Heart right ventricle (tissue), 16 donors: ENCODE measurements at regions not wholly inside any gene's neighbourhood (a gene's known extent, or its start where the extent isn't known, plus 50 kb on each side); places are given as distances from the start of the nearest gene placed in this dataset.

Source experiments
- ATAC-seq, 8 donors: fragments of 200-7000 bp; cut with Tn5 transposase; one replicate each; pipeline ENCODE4 v1.9.1; 2020; ENCODE audit warnings: mild to moderate bottlenecking in 8 of 8, moderate library complexity in 8 of 8, moderate number of reproducible peaks in 1 of 8
- DNase-seq, 2 donors: peaks; one replicate each; pipeline ENCODE4 v3.0.0-alpha.2; 2020
- H3K27ac ChIP-seq, 10 donors: fragments of 200-600 bp; sonication (generic) in 2 of 10; one replicate each; pipeline versions ENCODE4 v1.5.0 to v1.8.0; 2020 to 2022; ENCODE audit warnings: mild to moderate bottlenecking in 3 of 10
- H3K27me3 ChIP-seq, 7 donors: fragments of 200-600 bp; one replicate each; pipeline ENCODE4 v1.8.0; 2021 to 2022; ENCODE audit warnings: mild to moderate bottlenecking in 2 of 7
- H3K36me3 ChIP-seq, 9 donors: fragments of 200-600 bp; sonication (generic) in 1 of 9; one replicate each; pipeline versions ENCODE4 v1.5.0 to v1.8.0; 2020 to 2022; ENCODE audit warnings: mild to moderate bottlenecking in 2 of 9
- H3K4me1 ChIP-seq, 9 donors: fragments of 200-600 bp; sonication (generic) in 1 of 9; one replicate each; pipeline versions ENCODE4 v1.5.0 to v1.8.0; 2020 to 2022; ENCODE audit warnings: mild to moderate bottlenecking in 4 of 9
- H3K4me3 ChIP-seq, 10 donors: fragments of 200-600 bp; sonication (generic) in 2 of 10; one replicate each; pipeline versions ENCODE4 v1.5.0 to v1.8.0; 2020 to 2022; ENCODE audit warnings: mild to moderate bottlenecking in 7 of 10, moderate library complexity in 2 of 10
- H3K9me3 ChIP-seq, 11 donors: fragments of 200-600 bp in 10 of 11; sonication (generic) in 2 of 11; one replicate each; pipeline versions ENCODE4 v1.5.0 to v1.8.0; 2013 to 2022; ENCODE audit warnings: mild to moderate bottlenecking in 2 of 11, control low read depth in 1 of 11, moderate library complexity in 1 of 11
- WGBS, 2 donors: extraction: QIAGEN DNeasy Blood & Tissue Kit; methylation state at CpG; one replicate each; pipeline ENCODE4 v1.1.7; 2013; ENCODE audit warnings: inconsistent platforms in 1 of 2; 5-methylcytosine and 5-hydroxymethylcytosine counted together
- intact Hi-C, 10 donors: fragments of 100-400 bp; cut with DNase I; formaldehyde crosslinking; loops; one replicate each; pipeline versions ENCODE4 v1.11.1 to v1.14.2; 2022
- TF ChIP-seq, protein P1 (sequence below), 9 donors: fragments of 200-600 bp; sonication (generic) in 2 of 9; IDR thresholded peaks; one replicate each; pipeline versions ENCODE4 v1.5.0 to v1.8.0; 2021 to 2022; ENCODE audit warnings: antibody characterized with exemption in 9 of 9, mild to moderate bottlenecking in 5 of 9, moderate library complexity in 1 of 9
- donor health status: Arrhythmogenic right ventricular cardiomyopathy.
- donor health status: ischemic (EF 13 %, LVEDD 7.1; RV severe dilation, severe dysfunction).
- donor health status: healthy with polysubstance abuse.
- donor health status: DM: no; HTN: yes; CAD: no.
- donor health status: DM: no; HTN: no; CAD: no.
- donor health status: ischemic (EF 25% LVEDD 6.9; RV normal size, moderate dysfunction).
- donor health status: ischemic (EF 25% LVEDD 5.7; RV mildly dilated, moderate dysfunction).
- donor health status: healthy.
- donor health status: DM: yes; HTN: yes; CAD: no.
- donor health status: Ischemic cardiomyopathy.
- donor health status: ischemic (EF 35%, LVEDD 5.7; RV mildly dilated, moderate dysfunction).
- donor health status: nonischemic (EF 11% LVEDD 7.7; RV severe dilation, severe dysfunction).
- donor health status: DM: yes; HTN: yes; CAD: no.
- donor health status: PGD.
- donor health status: ischemic (EF 29% LVEDD 5.4; RV normal size, mild dysfunction).
- donor health status: nonischemic (EF 23%, LVEDD 6.1; RV moderate dilation, normal function).

DNA sequence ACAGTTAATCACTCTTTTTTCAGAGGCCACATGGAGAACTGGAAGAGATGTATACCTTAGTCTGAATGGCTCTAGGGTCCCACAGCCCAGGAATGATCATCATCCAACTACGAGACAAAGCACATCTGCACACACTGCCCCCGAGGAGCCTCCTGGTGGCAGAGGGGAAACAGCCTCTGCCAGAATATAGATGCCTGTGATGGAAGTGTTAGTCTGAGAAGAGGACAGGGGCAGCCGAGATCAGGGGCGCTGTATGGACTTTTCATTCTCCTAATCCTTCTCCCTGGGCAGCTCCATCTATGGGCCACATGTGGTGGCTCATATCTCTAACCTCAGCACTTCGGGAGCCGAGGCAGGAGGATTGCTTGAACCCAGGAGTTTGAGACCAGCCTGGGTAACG is 82.8 kb upstream of the CAPRIN2 start:
- WGBS, 2 donors, result 66 to 71% methylated on average over 7 of the region's 7 CpGs
- TF ChIP-seq, protein P1, sequence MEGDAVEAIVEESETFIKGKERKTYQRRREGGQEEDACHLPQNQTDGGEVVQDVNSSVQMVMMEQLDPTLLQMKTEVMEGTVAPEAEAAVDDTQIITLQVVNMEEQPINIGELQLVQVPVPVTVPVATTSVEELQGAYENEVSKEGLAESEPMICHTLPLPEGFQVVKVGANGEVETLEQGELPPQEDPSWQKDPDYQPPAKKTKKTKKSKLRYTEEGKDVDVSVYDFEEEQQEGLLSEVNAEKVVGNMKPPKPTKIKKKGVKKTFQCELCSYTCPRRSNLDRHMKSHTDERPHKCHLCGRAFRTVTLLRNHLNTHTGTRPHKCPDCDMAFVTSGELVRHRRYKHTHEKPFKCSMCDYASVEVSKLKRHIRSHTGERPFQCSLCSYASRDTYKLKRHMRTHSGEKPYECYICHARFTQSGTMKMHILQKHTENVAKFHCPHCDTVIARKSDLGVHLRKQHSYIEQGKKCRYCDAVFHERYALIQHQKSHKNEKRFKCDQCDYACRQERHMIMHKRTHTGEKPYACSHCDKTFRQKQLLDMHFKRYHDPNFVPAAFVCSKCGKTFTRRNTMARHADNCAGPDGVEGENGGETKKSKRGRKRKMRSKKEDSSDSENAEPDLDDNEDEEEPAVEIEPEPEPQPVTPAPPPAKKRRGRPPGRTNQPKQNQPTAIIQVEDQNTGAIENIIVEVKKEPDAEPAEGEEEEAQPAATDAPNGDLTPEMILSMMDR (IDR thresholded peaks at IDR 0.05), result no peak
- DNase-seq (no peak), ATAC-seq (no peak)
- intact Hi-C loops, result no loop called here
- H3K4me3 ChIP-seq, result no peak overlapping the region
- no peaks in the 10 kb centered on the region for H3K4me1 ChIP-seq
- no peaks in the 10 kb centered on the region for H3K36me3 ChIP-seq
- no peak overlapping the region for H3K27ac ChIP-seq
- peaks cover 0 to 51% (median 12%) of the 10 kb centered on the region in 7 donors for H3K27me3 ChIP-seq
- H3K9me3 ChIP-seq, result no peaks in the 10 kb centered on the region

DNA sequence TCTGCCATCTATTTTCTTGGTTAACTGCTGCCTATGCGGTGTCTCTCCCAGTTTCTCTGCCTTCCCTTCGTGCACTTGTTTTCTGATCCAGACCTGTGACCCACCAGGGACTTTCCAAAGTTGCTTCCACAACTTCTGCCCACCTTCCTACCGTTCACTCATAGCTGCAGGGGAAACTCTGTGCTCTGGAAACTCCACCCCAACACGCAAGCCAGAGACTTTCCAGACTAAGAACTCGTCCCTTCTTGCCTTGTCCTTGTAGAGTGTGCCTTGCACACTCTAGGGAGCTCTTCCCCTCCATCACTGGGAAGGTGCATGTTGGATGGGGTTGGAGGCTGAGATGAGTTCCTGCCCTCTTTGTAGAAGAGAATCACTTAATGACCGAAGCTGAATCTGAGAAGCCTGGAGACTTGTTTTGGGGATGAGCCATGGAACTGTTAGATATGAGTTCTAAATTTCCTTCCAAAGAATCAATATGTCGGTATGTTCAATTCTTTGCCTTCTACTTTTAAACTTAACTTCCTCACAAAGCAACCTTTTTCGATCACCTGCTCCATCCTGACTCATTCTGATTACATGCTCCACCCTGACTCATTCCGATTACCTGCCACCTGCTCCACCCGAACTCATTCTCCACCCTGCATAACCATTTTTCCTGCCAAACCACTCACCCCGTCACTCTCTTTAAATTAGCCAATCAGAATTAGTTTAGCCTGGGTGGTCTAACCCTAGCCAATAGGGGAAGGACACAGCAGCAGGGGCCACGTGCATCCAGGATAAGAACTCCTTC is 82.1 kb upstream of the CAPRIN2 start:
- peaks cover 0 to 51% (median 12%) of the 10 kb centered on the region in 7 donors for H3K27me3 ChIP-seq
- no peak for DNase-seq

DNA sequence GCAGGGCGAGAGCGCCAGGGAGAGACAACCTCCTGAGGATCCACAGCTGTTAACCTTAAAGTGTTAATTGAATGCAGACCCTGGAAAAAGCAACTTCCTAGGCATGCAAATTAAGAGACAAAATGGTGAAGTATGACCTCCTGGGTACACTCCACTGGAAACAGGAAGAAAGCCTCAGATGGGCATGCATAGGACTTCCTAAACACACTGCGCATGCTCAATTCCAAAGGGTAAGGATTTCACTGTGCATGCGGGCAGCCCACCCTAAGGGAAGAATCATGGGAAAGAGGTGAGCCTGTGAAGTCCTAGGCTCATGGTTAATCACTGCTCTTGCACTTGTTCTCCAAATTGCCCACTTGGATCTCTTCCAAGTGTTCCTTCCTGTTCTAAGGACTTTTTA is 80.5 kb upstream of the CAPRIN2 start:
- H3K9me3 ChIP-seq, result no peaks in the 10 kb centered on the region
- ATAC-seq (no peak), DNase-seq (no peak)
- intact Hi-C loops, result no loop called here
- H3K4me1 ChIP-seq, result no peaks in the 10 kb centered on the region
- no peaks in the 10 kb centered on the region for H3K36me3 ChIP-seq
- H3K27me3 ChIP-seq, result peaks cover 0 to 54% (median 12%) of the 10 kb centered on the region in 7 donors
- H3K27ac ChIP-seq, result no peak overlapping the region
- WGBS, 2 donors, result 60 to 69% methylated on average over 4 of the region's 4 CpGs
- no peak overlapping the region for H3K4me3 ChIP-seq
- TF ChIP-seq, protein P1 (IDR thresholded peaks at IDR 0.05), result no peak

More for the DNA sequence above, 82.1 kb upstream of the CAPRIN2 start:
- ATAC-seq, result no peak
- intact Hi-C loops, result no loop called here
- Histone ChIP-seq H3K27ac (no peak overlapping the region), H3K4me3 (no peak overlapping the region), H3K4me1 (no peaks in the 10 kb centered on the region), H3K36me3 (no peaks in the 10 kb centered on the region), H3K9me3 (no peaks in the 10 kb centered on the region)
- 79 to 82% methylated on average over 12 of the region's 12 CpGs for WGBS, 2 donors
- TF ChIP-seq, protein P1 (IDR thresholded peaks at IDR 0.05), result no peak

DNA sequence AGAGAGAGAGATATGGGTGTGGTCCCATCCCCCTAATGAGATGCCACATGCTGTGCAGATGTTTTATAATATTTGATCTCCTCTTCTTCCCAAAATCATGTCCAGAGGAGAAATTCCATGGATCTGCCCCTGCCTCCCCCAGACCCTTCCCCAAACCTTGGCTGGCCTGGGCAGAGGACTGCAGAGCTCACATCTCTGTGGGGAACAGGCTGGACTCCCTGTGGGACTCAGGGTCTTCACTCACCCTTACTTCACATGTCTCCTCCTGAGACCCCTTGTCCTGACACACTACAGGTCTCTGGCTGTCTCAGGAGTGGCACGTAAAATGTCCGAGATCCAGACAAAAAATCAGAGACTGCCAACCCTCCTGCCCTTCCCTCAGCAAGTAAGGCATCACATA is 76.0 kb upstream of the CAPRIN2 start:
- TF ChIP-seq, protein P1 (IDR thresholded peaks at IDR 0.05), result no peak
- WGBS, 2 donors, result 91 to 94% methylated on average over 2 of the region's 2 CpGs
- Histone ChIP-seq H3K36me3 (no peaks in the 10 kb centered on the region), H3K4me3 (no peak overlapping the region), H3K27me3 (peaks cover 0 to 25% (median 5%) of the 10 kb centered on the region in 7 donors), H3K27ac (no peak overlapping the region), H3K9me3 (no peaks in the 10 kb centered on the region), H3K4me1 (no peaks in the 10 kb centered on the region)
- DNase-seq (no peak), ATAC-seq (no peak)
- intact Hi-C loops, result no loop called here
